GM21360 (cell line): ENCODE measurements at regions not wholly inside any gene's neighbourhood (a gene's known extent, or its start where the extent isn't known, plus 50 kb on each side); places are given as distances from the start of the nearest gene placed in this dataset.

Experiments used
- ATAC-seq: cut with Tn5 transposase; IDR thresholded peaks from one replicate; pipeline ENCODE4 v1.9.1; 2021; ENCODE audit warnings: mild to moderate bottlenecking, moderate library complexity; ENCODE audit not compliant: unreplicated experiment

- no peak for ATAC-seq
These were observed 76.0 kb upstream of the WNT7B start for GRCh38 chr22:46052801-46053562.

DNA sequence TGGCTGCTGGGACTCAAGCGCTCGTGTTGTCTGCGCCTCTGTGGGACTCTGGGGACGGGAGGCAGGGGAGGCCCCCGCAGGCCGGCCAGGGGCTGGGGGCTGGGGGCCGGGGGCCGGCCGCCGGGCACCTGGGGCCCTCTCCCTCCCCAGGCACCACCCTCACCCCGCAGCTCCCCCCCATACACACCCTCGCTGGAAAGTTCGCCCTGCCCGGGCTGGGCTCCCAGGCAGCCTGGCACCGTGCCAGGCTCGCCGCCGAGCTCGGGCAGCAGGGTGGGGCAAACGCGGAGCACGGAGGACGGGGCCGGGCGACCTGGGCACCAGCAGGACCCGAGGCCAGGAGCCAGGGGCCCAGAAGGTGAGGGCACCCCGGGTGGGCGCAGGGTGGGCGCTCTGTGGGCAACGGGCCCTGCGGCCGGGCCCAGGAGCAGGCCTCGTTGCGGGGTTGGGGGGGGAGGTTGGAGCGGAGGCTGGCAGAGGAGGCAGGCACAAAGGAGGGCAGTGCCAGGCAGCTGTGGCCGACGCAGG lies 76.7 kb upstream of the WNT7B start:
- no peak for ATAC-seq

- ATAC-seq, result no peak
These were observed 77.4 kb upstream of the WNT7B start for GRCh38 chr22:46054091-46055073.

DNA sequence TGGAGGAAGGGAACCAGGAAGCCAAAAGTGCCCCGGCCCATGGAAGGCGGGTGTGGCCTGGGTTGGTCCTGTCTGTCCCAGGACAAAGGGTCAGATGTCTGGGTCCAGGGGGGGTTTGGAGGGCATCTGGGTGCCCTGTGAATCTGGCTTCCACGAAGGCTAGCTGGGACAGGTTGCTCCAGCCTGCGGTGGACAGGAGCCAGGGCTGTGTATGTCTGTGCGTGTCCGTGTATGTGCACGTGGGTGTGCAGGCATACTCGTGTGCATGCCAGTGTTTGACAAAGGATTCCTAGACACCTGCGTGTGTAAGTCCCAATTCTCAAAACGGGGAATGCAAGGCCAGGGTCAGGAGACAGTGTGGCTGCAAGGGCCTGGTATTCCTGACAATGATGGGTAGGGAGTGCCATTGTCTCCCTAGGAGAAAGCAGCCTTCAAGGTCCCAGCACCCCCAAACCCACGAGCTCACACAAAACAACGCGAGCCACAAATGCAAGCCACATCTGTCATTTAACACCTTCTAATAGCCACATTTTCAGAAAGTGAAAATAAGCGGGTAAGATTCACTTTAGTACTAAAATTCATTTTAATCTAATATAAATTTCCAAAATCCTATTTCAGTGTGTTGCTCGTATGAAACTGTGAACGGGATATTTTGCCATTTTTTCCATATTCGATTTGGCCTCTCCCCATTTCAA lies 78.4 kb upstream of the WNT7B start:
- no peak for ATAC-seq

GRCh38 chr22:46055911-46056545 lies 79.1 kb upstream of the WNT7B start:
- ATAC-seq, result no peak

DNA sequence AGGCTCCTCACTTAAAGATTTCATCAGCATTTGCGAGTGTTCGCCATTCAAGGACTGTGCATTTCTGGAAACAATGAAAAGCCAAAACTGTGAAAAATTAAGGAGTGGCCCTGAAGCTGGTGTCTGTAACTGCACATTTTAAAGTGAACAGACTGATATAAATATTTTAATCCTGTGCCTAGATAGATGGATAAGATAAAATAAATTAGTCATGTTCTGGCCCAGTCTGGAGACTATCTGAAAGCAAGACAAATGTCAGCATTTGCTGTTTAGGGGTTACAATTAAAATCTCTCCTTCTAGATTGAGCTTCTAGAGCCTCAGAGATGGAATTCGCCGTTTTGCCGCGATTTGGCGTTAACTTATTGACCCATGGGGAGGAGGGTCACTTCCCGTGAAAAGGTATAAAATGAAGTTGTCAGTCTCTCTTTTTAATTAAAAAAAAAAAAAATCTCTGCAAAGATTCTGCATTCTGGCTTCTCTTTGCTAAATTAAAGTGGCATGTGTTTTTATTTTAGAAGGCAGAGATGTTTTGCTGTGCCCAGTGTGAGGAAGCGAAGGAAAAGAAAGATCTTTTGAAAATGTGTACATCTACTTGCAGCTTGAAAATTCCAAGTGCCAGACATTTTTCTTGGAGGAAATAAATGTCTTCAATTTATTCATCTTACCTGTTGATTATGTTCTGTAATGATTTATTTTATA lies 79.7 kb upstream of the WNT7B start:
- no peak for ATAC-seq

DNA sequence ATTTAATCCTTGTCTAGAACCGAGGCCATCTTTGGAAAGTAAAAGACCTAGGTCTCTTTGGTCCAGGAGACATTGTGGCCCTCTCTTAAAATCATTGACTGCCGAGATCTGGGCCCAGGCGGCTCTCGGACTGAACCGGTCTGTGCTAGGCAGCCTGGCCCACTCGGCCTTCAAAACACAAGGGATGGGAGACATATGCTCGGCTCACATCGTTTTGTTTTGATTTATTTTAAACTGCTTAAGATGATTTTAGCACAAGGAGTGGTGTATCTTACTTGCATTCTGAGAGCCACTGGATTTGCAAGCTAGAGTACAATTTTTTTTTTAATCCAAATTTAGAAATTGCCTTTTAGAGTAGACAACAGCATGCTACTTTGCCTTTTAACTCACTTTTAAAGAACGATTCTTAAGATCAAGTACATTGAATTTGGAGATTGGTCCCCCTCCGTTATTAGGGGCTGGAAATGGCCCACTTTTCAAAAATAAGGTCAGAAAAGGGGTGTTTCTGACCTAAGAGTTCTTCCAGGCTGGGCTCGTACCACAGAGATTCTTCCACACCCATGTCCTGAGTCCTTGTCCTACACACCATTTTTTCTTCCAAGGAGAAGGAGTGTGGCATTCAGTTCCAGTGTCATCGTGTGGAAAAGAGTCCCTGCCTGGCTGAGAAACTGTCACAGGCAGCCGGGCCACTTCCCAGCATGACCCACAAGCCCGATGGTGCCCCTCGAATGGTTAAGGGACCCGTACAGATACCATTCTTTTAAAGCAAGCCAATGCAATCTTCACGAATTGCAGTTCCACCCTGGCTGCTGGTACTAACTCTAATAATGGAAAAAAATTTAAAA lies 80.5 kb upstream of the WNT7B start:
- ATAC-seq, result no peak

DNA sequence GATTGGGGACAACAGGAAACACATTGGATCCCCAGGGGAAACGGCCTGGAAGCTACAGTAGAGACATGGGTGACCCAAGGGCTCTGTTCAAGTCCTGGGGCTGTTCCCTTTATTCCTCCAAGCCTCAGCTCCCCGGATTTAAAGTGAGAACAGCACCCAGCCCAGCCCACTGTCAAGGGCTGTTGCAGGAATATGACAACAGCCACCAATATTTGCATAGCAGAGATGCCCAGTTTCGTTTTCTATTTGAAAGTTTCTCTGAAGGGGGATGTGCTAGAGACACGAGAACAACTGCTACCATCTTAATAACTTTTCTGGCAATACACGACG lies 81.1 kb upstream of the WNT7B start:
- ATAC-seq, result peak; percentile 46

- ATAC-seq, result no peak
These were observed 81.9 kb upstream of the WNT7B start for GRCh38 chr22:46058591-46059519.

DNA sequence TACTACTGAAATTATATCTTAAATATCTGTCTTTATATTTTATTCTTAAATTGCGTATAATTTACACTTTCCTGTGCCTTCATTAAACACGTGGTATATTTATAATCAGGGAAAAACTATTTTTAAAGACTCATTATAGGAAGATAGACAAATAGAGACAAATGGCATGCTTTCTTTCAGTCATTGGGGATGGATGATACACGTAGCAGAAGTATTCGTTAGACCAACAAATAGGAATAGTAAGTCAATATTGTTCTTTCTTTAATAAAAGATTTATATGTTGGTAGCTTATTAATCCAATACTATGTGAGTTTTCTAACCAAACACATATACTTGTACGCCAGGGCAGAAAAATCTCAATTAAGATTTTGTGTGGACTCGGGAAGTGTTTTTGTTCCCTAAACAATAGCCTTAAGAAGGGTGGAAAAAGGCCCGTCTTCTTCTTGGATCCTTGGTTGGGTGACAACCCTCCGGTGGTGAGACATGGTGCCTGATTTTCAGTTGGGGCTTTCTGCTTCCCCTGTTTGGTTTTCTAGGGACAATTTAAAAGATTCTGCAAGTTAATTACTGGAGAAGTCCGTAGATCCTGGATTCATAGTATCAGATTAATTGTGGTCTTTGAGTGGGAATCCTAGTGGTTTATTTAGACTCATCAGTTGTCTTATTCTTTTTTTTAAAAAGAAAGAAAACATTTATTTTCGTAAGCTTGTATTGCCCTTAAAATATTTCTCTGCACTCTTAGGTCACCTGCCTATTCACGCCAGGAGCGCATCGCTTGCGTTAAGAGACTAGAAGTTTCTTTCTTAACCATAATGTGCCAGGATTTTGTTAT lies 83.5 kb upstream of the WNT7B start:
- no peak for ATAC-seq

DNA sequence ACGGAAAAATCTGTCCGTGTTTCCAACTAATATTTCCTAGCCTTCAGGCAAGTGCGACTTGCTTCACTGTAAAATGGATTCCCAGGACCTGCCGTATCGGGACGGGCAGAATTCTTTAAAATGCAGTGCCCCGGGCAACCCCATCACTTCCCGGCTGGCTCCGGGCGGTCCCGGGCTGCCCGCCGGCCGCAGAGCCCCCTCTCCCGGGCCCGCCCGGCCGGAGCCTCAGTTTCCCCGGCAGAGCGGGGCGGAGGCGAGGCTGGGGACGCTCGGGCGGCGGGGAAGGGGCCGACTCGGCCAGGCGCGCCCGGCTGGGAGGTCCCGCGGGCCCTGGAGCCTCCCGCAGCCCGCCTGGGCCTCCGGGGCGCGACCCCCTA lies 84.2 kb upstream of the WNT7B start:
- ATAC-seq, result no peak

GRCh38 chr22:46061501-46062231 lies 84.7 kb upstream of the WNT7B start:
- no peak for ATAC-seq

DNA sequence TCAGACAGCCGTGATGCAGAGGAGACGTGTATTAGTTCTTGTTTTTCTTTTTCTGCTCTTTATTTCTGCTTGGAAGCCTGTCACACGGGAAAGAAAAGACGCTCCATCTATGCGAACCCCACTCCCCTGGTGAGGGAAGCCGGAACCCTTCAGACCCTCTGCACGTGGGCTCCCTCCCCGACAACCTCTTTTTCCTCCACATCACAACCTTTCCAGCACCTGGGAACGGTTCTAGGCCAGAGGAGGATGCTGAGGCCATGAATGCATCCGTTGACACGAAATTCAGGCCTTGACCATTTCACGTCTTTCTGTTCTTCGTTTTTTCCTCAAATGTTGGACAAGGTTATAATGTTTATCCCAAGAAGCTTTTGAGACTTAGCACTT lies 85.3 kb upstream of the WNT7B start:
- no peak for ATAC-seq

- no peak for ATAC-seq
These were observed 86.1 kb upstream of the WNT7B start for GRCh38 chr22:46062971-46063631.

DNA sequence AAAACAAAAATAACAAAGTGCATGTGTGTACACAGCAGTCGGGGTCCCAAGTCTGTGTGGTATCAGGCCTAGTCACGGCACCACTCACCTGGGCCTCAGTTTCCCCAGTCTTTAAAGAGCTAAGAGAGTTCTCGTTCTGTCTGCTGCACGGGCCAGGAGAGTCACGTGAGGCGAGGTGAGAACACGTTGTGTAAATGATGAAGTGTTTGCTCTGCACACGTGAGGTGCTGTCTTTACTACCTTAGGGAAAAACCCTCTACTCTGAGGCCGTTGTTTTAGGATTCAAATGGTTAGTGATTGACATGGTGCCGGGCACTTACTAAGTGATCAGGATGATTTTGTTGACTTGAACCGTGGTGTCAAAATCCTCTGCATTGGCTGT lies 86.5 kb upstream of the PPARA start:
- ATAC-seq, result no peak

DNA sequence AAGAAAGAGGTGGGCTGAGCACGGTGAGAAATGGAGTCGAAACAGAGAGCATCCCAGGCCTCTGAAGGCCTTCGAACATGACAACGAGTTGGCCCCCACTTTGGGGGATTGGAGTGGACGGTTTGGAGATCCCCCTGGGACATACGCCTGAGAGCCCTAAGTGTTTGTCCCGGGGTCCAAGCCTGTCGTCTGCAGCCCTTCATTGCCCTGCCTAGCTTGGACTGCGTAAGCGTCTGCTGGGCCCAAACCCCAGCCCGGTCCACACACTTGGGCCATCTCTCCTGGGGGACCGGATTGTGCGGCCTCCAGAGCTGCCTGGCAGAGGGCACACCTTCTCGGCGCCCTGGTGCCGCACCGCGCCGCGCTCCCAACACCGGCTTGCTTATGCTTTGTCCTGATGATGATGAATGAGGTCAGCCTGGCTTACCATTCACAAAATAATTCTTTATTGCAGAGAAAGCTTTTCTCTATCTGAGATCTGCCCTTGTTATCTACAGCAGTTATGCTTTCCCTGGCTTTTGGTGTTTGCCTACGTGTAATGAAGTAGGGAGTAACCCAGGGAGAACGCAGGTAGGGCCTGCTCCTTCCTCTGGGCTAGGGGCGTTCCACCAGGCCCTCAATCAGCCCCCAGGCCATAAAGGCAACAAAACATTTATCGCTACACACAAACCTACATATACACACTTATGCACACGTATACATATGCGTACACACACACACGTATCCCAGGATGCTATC lies 85.9 kb upstream of the PPARA start:
- no peak for ATAC-seq
